GM13976 (cell line): ENCODE measurements at regions not wholly inside any gene's neighbourhood (a gene's known extent, or its start where the extent isn't known, plus 50 kb on each side); places are given as distances from the start of the nearest gene placed in this dataset.

Source experiments
- DNase-seq: peaks from one replicate; pipeline ENCODE4 v3.0.0; 2012; ENCODE audit warnings: low spot score
- CTCF ChIP-seq: IDR thresholded peaks from 2 replicates; pipeline ENCODE4 v1.5.1; 2012; ENCODE audit warnings: borderline replicate concordance, mild to moderate bottlenecking; ENCODE audit not compliant: insufficient read depth; ENCODE audit errors: extremely low read depth, missing control alignments, control extremely low read depth
- in situ Hi-C: fragments of 300-500 bp; cut with MboI; formaldehyde crosslinking; loops from one replicate; pipeline ENCODE4 v1.12.0; 2022; ENCODE audit warnings: low sequenced_read_pairs, mixed read lengths, inconsistent platforms; ENCODE audit not compliant: unreplicated experiment

- in situ Hi-C loops = no loop called here
- DNase-seq = no peak
- no peak for TF ChIP-seq CTCF
Measured at GRCh38 chr7:13551503-13551902, 438.0 kb downstream of the ETV1 start.

DNA sequence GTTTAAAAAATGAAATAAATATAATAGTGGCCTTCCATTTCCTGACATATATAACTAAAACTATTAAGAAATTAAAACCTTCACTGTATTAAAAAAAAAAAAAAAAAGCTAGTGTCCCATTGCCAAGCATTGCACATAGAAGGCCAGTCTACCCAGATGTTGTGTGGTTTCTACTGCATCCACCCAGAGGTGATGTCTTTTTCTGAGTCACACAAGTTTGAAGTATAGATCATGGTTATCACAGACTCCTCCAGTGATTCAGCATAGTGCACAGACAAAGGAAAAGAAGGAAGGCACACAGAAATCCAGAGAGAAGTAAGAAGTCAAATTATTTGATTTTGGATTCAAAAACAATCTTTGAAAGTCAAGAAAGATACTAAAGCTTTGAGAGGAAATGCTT is 429.0 kb downstream of the ETV1 start:
- no peak for DNase-seq
- in situ Hi-C loops = no loop called here
- no peak for TF ChIP-seq CTCF

- in situ Hi-C loops = no loop called here
- DNase-seq = no peak
- TF ChIP-seq CTCF = no peak
Measured at GRCh38 chr7:13563257-13563656, 426.2 kb downstream of the ETV1 start.

- no peak for TF ChIP-seq CTCF
- DNase-seq = no peak
- in situ Hi-C loops = no loop called here
Measured at GRCh38 chr7:13563680-13564079, 425.8 kb downstream of the ETV1 start.

GRCh38 chr7:13577566-13578145 is 411.8 kb downstream of the ETV1 start:
- in situ Hi-C loops = no loop called here
- DNase-seq = no peak
- no peak for TF ChIP-seq CTCF

DNA sequence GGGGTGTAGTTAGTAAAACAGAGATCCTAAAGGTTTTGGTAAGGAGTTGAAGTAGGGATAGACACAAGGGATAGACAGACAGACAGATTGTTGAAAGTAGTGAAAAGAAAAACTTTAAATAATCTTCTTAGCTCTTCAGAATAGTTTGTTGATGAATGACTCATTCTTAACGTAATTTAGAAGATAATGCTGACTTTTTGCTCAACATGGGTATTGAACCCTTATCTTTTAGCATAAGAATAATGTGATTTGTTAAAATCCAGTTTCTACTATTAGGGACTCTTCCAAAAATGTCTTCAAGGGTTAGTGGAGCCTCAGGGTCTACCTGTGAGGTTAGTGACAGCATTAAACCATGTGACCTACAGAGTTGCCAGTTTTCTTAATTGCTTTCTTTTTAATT is 411.2 kb downstream of the ETV1 start:
- in situ Hi-C loops = no loop called here
- no peak for TF ChIP-seq CTCF
- DNase-seq = no peak

GRCh38 chr7:13581097-13581496 is 408.4 kb downstream of the ETV1 start:
- in situ Hi-C loops = no loop called here
- TF ChIP-seq CTCF = no peak
- no peak for DNase-seq
